GM08714 (cell line): ENCODE measurements at regions not wholly inside any gene's neighbourhood (a gene's known extent, or its start where the extent isn't known, plus 50 kb on each side); places are given as distances from the start of the nearest gene placed in this dataset.

ENCODE experiments used
- H3K4me3 ChIP-seq: fragments of 200-500 bp; sonication (Bioruptor generic); 2 replicates; pipeline ENCODE4 v1.5.1; 2014; ENCODE audit warnings: mild to moderate bottlenecking, low read length, inconsistent platforms
- ZNF274 ChIP-seq: IDR thresholded peaks from 2 replicates; pipeline ENCODE4 v1.6.1; 2012; ENCODE audit warnings: mild to moderate bottlenecking, low read depth, low read length

DNA sequence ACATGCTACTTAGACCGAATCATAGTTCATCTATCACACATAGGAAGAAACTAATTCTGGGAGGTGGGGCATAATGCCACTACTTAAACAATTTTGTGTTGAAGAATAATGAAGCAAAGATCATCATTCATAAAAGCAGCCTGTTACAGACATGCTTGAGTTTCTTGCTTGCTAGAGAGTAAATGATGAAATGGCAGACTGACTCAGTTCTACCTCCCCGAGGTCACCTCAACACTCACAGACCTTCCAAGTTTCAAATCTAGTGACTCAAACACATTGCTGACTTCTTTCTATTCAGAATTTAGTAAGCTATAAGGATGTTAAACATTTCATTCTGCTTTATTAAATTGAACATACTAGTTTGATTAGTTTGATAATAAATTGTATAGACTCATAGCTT lies 636.5 kb upstream of the FRG1 start:
- TF ChIP-seq ZNF274 = no peak
- no peak overlapping the region for H3K4me3 ChIP-seq

GRCh38 chr4:189304809-189305208 lies 635.9 kb upstream of the FRG1 start:
- H3K4me3 ChIP-seq = no peak overlapping the region
- TF ChIP-seq ZNF274 = no peak

- no peak for TF ChIP-seq ZNF274
- H3K4me3 ChIP-seq = no peak overlapping the region
Measured at GRCh38 chr4:189305500-189305899, 635.2 kb upstream of the FRG1 start.

- H3K4me3 ChIP-seq = no peak overlapping the region
- no peak for TF ChIP-seq ZNF274
Measured at GRCh38 chr4:189311251-189311650, 629.4 kb upstream of the FRG1 start.

- no peak overlapping the region for H3K4me3 ChIP-seq
- no peak for TF ChIP-seq ZNF274
Measured at GRCh38 chr4:189313064-189313463, 627.6 kb upstream of the FRG1 start.

DNA sequence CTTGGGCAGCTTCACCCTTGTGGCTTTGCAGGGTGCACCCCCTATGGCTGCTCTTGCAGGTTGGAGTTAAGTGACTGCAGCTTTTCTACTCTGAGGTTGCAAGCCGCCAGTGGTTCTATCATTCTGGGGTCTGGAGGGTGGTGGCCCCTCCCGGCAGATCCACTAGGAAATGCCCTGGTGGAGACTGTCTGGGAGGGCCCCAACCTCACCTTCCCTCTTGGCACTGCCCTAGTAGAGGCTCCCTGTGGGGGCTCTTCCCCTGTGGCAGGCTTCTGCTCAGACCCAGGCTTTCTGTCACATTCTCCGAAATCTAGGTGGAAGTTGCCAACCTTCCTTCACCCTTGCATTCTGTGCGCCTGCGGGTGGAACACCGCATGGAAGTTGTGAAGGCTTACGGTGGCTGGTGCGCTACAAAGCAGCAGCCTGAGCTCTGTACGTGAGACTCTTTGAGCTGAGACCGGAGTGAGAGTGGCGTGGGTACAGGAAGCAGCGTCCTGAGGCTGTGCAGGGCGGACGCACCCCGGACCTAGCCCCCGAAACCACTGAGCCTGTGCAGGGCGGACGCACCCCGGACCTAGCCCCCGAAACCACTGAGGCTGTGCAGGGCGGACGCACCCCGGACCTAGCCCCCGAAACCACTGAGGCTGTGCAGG lies 626.7 kb upstream of the FRG1 start:
- no peak overlapping the region for H3K4me3 ChIP-seq
- TF ChIP-seq ZNF274 = no peak

- no peak for TF ChIP-seq ZNF274
- H3K4me3 ChIP-seq = no peak overlapping the region
Measured at GRCh38 chr4:189322426-189322825, 618.2 kb upstream of the FRG1 start.

- TF ChIP-seq ZNF274 = no peak
- no peak overlapping the region for H3K4me3 ChIP-seq
Measured at GRCh38 chr4:189341881-189342280, 598.8 kb upstream of the FRG1 start.

DNA sequence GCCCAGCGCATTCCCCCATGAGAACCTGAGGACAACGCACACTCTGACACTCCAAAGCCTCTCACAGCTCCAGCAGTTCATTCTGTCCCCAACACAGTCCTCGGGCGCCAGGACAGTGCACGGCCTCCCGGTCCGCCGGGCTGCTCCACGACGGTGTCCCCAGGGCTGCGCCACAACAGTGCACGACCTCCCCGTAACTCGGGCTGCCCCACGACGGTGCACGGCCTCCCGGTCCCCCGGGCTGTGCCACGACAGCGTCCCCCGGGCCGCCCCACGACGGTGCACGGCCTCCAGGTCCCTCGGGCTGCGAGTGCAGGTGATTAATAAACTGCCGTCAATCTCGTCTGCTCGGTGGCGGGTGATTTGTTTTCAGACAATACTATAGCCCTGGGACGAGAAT lies 585.1 kb upstream of the FRG1 start:
- H3K4me3 ChIP-seq = no peak overlapping the region
- no peak for TF ChIP-seq ZNF274

- no peak overlapping the region for H3K4me3 ChIP-seq
- no peak for TF ChIP-seq ZNF274
Measured at GRCh38 chr4:189362364-189362763, 578.3 kb upstream of the FRG1 start.

- no peak overlapping the region for H3K4me3 ChIP-seq
- no peak for TF ChIP-seq ZNF274
Measured at GRCh38 chr4:189364032-189364449, 576.6 kb upstream of the FRG1 start.

DNA sequence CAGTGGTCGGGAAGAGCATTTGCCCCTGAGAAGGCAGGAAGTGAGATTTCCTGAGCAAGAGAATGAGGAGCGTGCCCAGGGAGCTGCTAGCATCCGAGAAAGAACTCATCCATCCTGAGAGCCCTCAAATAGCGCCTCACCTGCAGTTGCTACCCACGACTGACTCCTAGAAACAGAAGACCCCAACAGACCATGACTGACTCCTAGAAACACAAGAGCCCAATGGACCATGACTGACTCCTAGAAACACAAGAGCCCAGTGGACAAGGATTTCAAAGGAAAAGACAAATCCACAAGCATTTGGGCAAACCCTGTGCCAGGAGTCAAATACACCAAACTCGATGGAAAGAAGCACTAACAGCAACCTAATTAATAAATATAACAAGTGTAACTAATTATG lies 575.2 kb upstream of the FRG1 start:
- no peak overlapping the region for H3K4me3 ChIP-seq
- TF ChIP-seq ZNF274 = no peak

GRCh38 chr4:189367832-189368231 lies 572.8 kb upstream of the FRG1 start:
- no peak for TF ChIP-seq ZNF274
- H3K4me3 ChIP-seq = no peak overlapping the region

GRCh38 chr4:189374176-189374575 lies 566.5 kb upstream of the FRG1 start:
- no peak overlapping the region for H3K4me3 ChIP-seq
- no peak for TF ChIP-seq ZNF274

GRCh38 chr4:189376901-189377300 lies 563.8 kb upstream of the FRG1 start:
- H3K4me3 ChIP-seq = no peak overlapping the region
- TF ChIP-seq ZNF274 = no peak

- no peak for TF ChIP-seq ZNF274
Measured at GRCh38 chr4:189377569-189377968, 563.1 kb upstream of the FRG1 start.

More at GRCh38 chr4:189377569-189377968, 563.1 kb upstream of the FRG1 start:
- H3K4me3 ChIP-seq = no peak overlapping the region
